ENCODE measurements at regions not wholly inside any gene's neighbourhood (a gene's known extent, or its start where the extent isn't known, plus 50 kb on each side); places are given as distances from the start of the nearest gene placed in this dataset.

GRCh38 chr13:106350208-106350607 is 185.3 kb downstream of the EFNB2 start:
- no peak for DNase-seq (ENCODE audit: low read depth)

DNA sequence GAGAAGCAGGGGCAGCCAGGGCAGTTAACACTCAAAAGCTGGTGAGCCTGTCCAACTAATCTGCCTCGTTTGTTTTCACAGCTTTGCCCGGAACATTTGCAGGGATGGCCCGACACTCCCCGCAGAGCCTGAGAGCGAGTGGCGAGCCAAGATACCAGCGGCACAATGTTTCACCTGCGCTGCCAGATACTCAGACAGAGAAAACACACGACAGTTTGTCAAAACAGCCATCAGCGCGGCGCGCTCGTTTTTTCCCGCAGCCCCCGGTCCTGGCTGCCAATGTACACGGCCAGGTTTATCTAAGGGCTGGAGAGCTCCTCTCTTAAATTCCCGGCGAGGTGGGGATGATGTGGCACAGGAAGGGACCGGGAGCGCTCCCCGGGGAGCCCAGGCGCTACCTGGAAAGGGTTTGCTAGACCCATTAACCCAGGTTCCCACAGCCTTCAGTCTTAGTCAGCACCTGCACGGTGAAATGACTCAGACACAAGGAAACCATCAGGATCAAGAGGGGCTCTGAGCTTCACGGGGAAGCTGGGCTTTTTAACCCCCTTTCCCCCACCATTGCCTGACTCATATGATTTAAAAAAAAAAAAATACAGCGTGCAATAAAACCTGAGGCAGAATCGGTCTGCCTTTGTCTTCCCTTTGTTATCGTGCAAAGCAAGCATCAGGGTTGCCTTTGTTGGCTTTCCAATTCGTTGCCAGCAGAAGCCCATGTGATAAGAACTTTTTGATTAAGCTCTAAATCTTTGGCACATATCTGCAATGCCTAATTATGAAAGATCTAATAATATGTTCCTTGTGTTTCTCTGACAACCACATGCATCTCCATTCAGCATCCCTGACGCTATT is 186.2 kb downstream of the EFNB2 start:
- DNase-seq (ENCODE audit: low read depth): peak; percentile 64

- DNase-seq (ENCODE audit: low read depth): peak; percentile 77
These were observed 187.2 kb downstream of the EFNB2 start for GRCh38 chr13:106348075-106348840.

- no peak for DNase-seq (ENCODE audit: low read depth)
These were observed 191.1 kb downstream of the EFNB2 start for GRCh38 chr13:106344342-106344741.

DNA sequence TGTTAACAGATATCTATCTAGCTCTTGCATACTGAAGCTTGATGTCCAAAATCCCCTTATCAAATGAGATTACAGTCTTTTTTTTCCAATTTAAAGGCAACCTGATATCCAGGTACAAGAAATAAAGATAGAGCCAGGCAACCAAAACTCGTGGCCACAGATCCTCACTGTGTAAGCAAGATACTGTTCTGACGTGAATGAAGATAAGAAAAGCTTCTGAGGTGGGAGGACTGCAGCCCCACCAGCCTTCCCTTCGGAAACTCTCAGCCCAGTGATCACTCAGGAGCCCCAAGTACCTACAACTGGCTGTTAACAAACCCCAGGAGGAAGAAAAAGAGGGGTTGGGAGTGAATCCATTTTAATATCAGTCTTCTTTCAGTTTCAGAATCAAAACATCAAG is 191.6 kb downstream of the EFNB2 start:
- DNase-seq (ENCODE audit: low read depth): no peak

DNA sequence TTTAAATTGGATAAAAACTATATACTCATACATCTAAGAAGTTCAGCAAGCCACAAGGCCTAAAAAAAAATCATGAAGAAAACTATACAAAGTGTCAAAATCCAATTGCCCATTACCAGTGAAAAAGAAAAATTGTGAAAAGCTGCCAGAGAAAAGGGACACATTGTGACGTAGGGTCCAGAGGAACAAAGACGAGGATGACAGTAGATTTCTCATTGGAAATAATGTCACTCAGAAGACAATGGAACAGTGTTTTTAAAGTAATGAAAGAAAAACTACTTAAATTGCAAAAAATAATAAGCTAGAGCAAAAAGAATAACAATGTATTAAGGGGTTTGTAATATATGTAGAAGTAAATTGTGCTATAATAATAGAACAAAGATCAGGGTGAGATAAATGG is 195.2 kb downstream of the EFNB2 start:
- no peak for DNase-seq (ENCODE audit: low read depth)

DNA sequence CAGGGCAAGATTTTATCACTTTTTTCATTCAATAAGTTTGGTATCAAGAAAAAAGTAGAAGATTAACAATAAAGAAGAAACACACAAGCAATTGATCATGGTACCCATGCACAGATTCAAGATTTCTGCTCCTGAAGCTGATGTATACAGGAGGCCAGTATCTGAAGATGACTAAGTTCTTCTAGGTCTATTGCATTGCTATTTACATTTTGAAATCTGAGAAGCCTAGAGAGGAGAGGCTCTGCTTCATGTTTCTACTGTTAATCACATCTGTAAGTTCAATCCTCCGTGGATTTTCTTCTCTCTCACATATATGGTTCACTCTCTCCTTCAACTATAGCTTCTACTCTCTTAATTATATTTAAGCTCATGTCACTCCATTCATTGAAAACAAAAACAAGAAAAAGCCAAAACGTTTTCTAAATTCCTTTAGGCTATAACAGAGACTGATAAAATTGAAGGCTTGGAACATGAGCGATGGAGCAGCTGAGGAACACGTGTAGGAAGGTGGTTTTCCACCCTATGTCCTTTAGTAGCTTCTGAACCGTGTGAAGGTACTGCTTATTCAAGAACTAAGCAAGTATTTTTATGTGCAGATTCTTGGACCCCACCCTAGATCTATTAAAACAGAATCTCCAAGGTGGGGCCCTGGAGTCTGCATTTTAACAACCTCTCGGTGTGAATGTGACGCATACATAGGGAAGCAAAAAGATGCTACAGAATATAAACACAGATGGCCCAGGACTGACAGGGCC is 198.2 kb downstream of the EFNB2 start:
- DNase-seq (ENCODE audit: low read depth): peak; percentile 11

GRCh38 chr13:106336668-106337067 is 198.8 kb downstream of the EFNB2 start:
- DNase-seq (ENCODE audit: low read depth): no peak

- no peak for DNase-seq (ENCODE audit: low read depth)
These were observed 202.8 kb downstream of the EFNB2 start for GRCh38 chr13:106332621-106333020.

GRCh38 chr13:106331116-106331515 is 204.3 kb downstream of the EFNB2 start:
- no peak for DNase-seq (ENCODE audit: low read depth)

- no peak for DNase-seq (ENCODE audit: low read depth)
These were observed 205.5 kb downstream of the EFNB2 start for GRCh38 chr13:106329941-106330340.

DNA sequence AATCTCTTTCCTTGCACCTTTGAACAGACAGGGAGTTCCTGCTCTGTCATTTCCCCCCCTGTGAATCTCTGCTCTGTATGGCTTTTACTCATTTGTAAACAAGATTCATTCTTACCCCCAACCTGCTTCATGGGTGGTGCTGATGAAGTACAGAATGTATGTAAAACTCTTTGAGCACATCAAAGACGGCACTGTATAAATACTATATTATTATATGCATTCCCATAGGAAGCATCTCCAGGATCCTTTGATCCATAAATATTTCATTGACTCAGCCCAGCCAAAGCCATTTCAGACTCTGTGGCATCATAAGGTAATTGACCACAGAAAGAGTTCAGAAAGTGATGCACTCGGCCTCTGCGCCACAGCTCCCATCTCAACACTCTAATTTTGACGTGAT is 208.7 kb downstream of the EFNB2 start:
- DNase-seq (ENCODE audit: low read depth): no peak

DNA sequence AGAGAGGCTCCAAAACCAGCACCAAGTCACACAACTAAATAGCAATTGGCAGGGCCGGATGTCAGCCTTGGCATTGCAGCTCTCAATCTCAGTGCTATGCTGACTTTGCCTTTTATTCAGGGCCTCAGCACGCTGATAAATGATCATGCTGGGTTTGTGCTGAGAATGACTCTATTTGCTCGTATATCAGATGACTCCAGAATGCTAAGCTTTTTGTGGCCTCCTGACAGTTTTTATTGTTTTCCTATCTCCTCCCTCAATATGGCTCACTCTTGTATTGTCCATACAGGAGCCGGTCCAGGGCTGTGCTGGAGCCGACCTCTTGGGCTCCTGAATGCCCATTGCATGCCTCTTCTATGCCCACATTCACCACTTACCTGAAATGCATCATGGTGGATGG is 211.0 kb downstream of the EFNB2 start:
- DNase-seq (ENCODE audit: low read depth): no peak

- DNase-seq (ENCODE audit: low read depth): no peak
These were observed 212.8 kb downstream of the EFNB2 start for GRCh38 chr13:106322628-106323027.

GRCh38 chr13:106318941-106319411 is 216.5 kb downstream of the EFNB2 start:
- peak; percentile 94 for DNase-seq (ENCODE audit: low read depth)

GRCh38 chr13:106314417-106314816 is 221.0 kb downstream of the EFNB2 start:
- DNase-seq (ENCODE audit: low read depth): no peak

DNA sequence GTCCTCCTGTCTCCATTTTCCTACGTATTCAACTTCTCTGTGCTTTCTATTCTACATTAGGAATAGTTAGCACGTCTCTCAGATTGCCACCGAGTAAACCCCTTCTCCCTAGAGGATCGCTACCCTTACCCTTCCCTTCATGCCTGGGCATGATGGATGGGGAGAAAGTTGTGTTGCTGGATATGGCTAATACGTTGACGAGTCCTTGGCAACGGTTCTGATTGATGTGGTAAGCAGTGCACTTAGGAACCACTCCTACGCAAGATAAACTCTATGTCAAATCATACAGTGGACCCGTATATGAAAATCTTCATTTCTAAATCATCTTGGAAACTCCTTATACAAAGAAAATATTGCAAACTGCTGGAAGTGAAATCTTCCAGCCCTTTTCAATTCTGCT is 224.5 kb downstream of the EFNB2 start:
- DNase-seq (ENCODE audit: low read depth): no peak

- DNase-seq (ENCODE audit: low read depth): no peak
These were observed 225.1 kb downstream of the EFNB2 start for GRCh38 chr13:106310291-106310865.

DNA sequence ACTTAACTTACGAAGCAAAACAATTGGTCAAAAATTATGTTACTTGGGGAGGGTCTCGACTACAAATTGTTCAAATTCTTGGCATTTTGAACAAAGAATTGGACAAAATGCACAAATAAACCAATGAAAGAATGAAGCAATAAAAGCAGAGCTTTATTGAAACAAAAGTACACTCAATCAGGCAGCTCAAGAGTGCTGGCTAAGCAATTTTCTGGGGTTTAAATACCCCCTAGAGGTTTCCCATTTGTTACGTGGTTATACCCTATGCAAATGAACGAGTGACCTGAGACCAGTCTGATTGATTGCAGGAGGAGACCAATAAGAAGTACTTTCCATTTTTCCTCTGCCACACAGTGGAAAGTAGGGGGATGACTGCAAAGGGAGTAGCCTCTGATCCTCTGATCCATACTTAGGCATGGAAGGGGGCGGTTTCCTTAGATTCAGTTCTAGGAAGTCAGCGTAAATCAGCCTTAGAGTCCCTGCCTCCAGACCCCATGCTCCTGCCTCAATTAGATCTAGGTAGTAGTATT is 228.6 kb downstream of the EFNB2 start:
- DNase-seq (ENCODE audit: low read depth): no peak

GRCh38 chr13:106302843-106303242 is 232.6 kb downstream of the EFNB2 start:
- DNase-seq (ENCODE audit: low read depth): no peak

- DNase-seq (ENCODE audit: low read depth): no peak
These were observed 233.5 kb downstream of the EFNB2 start for GRCh38 chr13:106302011-106302410.

- no peak for DNase-seq (ENCODE audit: low read depth)
These were observed 235.8 kb downstream of the EFNB2 start for GRCh38 chr13:106299621-106300020.

All from ELR (cell line).